Osteocyte (in vitro differentiated cells): ENCODE measurements at regions not wholly inside any gene's neighbourhood (a gene's known extent, or its start where the extent isn't known, plus 50 kb on each side); places are given as distances from the start of the nearest gene placed in this dataset.

Experiments
- DNase-seq: peaks from one replicate; pipeline ENCODE4 v3.0.0; 2021; ENCODE audit warnings: mixed read lengths; ENCODE audit not compliant: unreplicated experiment; ENCODE audit errors: extremely low spot score
- H3K27ac Mint-ChIP-seq: one replicate; pipeline ENCODE4 v1.8.0; 2021; ENCODE audit warnings: mild to moderate bottlenecking, mixed read lengths; ENCODE audit not compliant: unreplicated experiment
- H3K27me3 Mint-ChIP-seq: one replicate; pipeline ENCODE4 v1.8.0; 2021; ENCODE audit warnings: mixed read lengths; ENCODE audit not compliant: unreplicated experiment
- H3K36me3 Mint-ChIP-seq: one replicate; pipeline ENCODE4 v1.8.0; 2021; ENCODE audit warnings: mixed read lengths; ENCODE audit not compliant: unreplicated experiment
- H3K4me1 Mint-ChIP-seq: one replicate; pipeline ENCODE4 v1.8.0; 2021; ENCODE audit warnings: mixed read lengths; ENCODE audit not compliant: unreplicated experiment
- H3K4me3 Mint-ChIP-seq: one replicate; pipeline ENCODE4 v1.8.0; 2021; ENCODE audit warnings: mild to moderate bottlenecking, moderate library complexity, mixed read lengths; ENCODE audit not compliant: unreplicated experiment
- H3K9me3 Mint-ChIP-seq: one replicate; pipeline ENCODE4 v1.8.0; 2021; ENCODE audit warnings: mixed read lengths; ENCODE audit not compliant: unreplicated experiment
- TF ChIP-seq, protein P1 (sequence below): fragments of 200-600 bp; sonication (generic); IDR thresholded peaks from 2 replicates; pipeline ENCODE4 v1.5.0; 2021; ENCODE audit warnings: antibody characterized with exemption, mild to moderate bottlenecking, moderate library complexity

GRCh38 chr2:160731856-160732255, 238.2 kb upstream of the RBMS1 start:
- H3K36me3 Mint-ChIP-seq: peaks cover 2% of the 10 kb centered on the region
- TF ChIP-seq, protein P1, sequence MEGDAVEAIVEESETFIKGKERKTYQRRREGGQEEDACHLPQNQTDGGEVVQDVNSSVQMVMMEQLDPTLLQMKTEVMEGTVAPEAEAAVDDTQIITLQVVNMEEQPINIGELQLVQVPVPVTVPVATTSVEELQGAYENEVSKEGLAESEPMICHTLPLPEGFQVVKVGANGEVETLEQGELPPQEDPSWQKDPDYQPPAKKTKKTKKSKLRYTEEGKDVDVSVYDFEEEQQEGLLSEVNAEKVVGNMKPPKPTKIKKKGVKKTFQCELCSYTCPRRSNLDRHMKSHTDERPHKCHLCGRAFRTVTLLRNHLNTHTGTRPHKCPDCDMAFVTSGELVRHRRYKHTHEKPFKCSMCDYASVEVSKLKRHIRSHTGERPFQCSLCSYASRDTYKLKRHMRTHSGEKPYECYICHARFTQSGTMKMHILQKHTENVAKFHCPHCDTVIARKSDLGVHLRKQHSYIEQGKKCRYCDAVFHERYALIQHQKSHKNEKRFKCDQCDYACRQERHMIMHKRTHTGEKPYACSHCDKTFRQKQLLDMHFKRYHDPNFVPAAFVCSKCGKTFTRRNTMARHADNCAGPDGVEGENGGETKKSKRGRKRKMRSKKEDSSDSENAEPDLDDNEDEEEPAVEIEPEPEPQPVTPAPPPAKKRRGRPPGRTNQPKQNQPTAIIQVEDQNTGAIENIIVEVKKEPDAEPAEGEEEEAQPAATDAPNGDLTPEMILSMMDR: no peak
- H3K9me3 Mint-ChIP-seq: peaks cover 20% of the 10 kb centered on the region
- no peak for DNase-seq
- H3K4me3 Mint-ChIP-seq: no peak overlapping the region
- H3K27ac Mint-ChIP-seq: no peak overlapping the region
- peaks cover 45% of the 10 kb centered on the region for H3K4me1 Mint-ChIP-seq
- no peaks in the 10 kb centered on the region for H3K27me3 Mint-ChIP-seq

DNA sequence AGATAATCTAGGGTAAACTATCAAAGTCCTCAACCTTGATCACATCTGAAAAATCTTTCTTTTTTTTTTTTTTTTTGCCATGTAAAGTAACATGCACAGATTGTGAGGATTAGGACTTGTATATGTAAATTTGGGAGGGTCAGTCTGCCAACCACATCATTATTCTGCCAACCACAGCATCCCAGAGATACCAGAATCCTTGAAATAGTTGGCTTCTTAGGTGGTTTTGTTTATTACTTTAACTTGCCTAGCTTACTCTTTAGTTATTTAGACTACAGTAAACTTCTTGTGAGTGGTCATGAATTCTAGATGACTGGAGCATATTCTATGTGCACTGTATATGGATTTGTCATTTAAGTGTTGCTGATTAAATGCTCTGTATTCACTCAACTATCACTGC, 242.1 kb upstream of the RBMS1 start:
- H3K4me3 Mint-ChIP-seq: no peak overlapping the region
- TF ChIP-seq, protein P1: no peak
- H3K9me3 Mint-ChIP-seq: peaks cover 20% of the 10 kb centered on the region
- H3K27ac Mint-ChIP-seq: peak overlapping the region; percentile 96
- H3K27me3 Mint-ChIP-seq: no peaks in the 10 kb centered on the region
- peaks cover 2% of the 10 kb centered on the region for H3K36me3 Mint-ChIP-seq
- peaks cover 57% of the 10 kb centered on the region for H3K4me1 Mint-ChIP-seq
- no peak for DNase-seq

GRCh38 chr2:160736148-160737028, 242.8 kb upstream of the RBMS1 start:
- TF ChIP-seq, protein P1: no peak
- H3K4me1 Mint-ChIP-seq: peaks cover 54% of the 10 kb centered on the region
- no peak for DNase-seq
- H3K36me3 Mint-ChIP-seq: peaks cover 2% of the 10 kb centered on the region
- H3K9me3 Mint-ChIP-seq: peaks cover 20% of the 10 kb centered on the region
- peak overlapping the region; percentile 54 for H3K4me3 Mint-ChIP-seq
- peak overlapping the region; percentile 96 for H3K27ac Mint-ChIP-seq
- no peaks in the 10 kb centered on the region for H3K27me3 Mint-ChIP-seq

GRCh38 chr2:160737247-160737646, 243.6 kb upstream of the RBMS1 start:
- Mint-ChIP-seq H3K27ac (peak overlapping the region; percentile 96), H3K4me1 (peaks cover 57% of the 10 kb centered on the region), H3K4me3 (peak overlapping the region; percentile 54), H3K36me3 (peaks cover 2% of the 10 kb centered on the region), H3K9me3 (peaks cover 20% of the 10 kb centered on the region), H3K27me3 (no peaks in the 10 kb centered on the region)
- TF ChIP-seq, protein P1: no peak
- DNase-seq: no peak

GRCh38 chr2:160741271-160741670, 247.7 kb upstream of the RBMS1 start:
- Mint-ChIP-seq H3K9me3 (no peaks in the 10 kb centered on the region), H3K36me3 (no peaks in the 10 kb centered on the region), H3K4me1 (peaks cover 35% of the 10 kb centered on the region), H3K4me3 (no peak overlapping the region), H3K27ac (no peak overlapping the region), H3K27me3 (no peaks in the 10 kb centered on the region)
- no peak for DNase-seq
- TF ChIP-seq, protein P1: no peak
